NCI-H2196 (cell line): ENCODE measurements at regions not wholly inside any gene's neighbourhood (a gene's known extent, or its start where the extent isn't known, plus 50 kb on each side); places are given as distances from the start of the nearest gene placed in this dataset.
"Not testable (repeated sequence)": the region's sequence is repeated elsewhere in the genome, so short reads cannot be mapped to it uniquely, and the experiment has no call there.

Experiments used
- DNase-seq: peaks from one replicate; lab custom pipeline; 2025; ENCODE audit not compliant: unreplicated experiment; lab: John Stamatoyannopoulos, UW

DNA sequence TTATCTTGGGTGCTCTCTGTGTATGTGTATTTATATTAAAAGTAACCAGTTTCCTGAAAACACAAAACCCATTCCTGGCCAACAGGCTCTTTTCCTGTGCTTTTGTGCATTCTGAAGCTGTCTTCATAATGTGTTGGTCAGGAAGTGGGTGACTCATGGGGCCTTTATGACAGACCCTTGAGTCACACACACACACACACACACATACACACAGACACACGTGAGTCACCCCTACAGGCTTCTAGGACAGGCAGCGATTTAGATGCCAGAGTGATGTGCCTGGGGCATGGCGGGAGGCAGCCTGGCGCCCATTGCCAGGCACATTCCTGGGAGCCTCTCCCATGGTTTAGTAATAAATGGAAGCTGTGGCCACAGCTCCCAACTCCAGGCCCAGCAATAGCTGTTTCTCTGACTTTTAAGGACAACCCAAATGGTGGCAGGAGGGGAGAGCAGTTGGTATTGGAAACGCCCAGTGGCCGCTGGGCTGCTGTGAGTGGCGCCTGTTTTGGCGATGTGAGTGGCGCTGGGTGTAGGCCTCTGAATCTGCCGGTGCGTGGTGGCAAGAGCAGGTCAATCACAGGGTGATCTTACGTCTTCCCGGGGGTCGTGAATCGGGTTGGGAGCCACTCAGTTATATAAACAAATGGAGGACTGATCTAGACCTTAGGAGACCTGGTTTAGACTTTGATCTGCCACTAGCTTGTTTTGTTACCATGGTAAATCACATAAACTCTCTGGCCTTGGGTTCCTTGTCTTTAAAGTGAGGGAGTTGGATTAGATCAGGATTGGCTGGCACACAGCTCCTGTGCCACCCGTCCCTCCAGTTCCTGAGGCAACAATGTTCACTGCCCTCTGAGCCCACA is 150.7 kb upstream of the DLX2 start:
- peak; percentile 14 for DNase-seq

DNA sequence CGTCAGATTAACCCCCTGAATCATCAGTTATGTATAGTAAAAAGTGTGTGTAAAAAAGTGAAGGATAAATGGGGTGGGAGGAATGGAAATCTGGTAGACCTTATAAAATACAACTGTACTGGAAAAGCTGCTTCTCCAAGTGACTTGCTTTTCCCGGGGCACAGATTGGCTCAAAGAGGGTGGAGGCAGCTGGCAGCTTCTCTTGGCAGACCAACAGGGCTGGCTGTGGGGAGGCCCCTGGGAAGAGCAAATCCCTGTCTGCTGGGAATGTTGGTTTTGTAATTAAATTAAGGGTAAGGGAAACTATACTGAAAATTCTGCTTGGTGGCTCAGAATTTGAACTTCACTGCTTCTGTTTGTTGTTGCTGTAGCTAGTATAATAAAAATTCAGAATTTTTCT is 154.2 kb upstream of the DLX2 start:
- no peak for DNase-seq

DNA sequence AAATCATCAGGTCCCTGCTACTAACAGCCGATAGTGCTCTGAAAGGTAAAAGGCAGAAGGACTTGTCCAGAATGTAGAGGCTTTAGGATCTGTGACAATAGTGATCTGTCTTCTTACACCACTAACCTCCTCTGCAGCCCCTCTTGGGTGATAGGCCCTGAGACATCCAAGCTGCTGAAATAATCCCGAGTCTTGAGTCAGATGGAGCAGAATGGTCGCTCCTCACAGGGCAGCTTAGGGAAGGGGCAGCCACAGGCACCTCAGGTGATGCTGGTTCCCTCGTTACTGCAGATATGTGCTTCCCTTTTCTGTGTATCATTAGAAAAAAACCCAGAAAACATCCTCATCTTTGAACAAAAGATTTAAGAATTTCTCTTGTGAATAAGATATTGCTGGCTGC is 157.1 kb upstream of the DLX2 start:
- DNase-seq = no peak

DNA sequence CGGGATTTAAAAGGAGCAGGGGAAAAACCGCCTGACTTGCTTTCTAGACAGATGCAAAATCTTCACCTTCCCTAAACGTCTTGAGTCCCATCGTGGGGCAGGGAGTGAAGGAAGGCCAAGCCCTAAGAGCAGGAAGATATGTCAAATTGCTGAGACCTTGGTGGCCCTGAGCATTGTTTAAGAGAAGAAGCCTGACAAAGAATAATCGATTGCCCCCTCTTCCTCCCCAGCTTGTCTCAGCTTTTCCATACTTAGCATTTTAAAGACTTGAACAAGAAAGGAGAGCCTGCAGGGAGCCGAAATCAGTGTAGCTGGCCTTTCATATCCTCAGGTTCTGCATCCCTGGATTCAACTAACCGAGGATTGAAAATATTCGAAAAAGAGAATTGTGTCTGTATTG is 157.6 kb upstream of the DLX2 start:
- no peak for DNase-seq

DNA sequence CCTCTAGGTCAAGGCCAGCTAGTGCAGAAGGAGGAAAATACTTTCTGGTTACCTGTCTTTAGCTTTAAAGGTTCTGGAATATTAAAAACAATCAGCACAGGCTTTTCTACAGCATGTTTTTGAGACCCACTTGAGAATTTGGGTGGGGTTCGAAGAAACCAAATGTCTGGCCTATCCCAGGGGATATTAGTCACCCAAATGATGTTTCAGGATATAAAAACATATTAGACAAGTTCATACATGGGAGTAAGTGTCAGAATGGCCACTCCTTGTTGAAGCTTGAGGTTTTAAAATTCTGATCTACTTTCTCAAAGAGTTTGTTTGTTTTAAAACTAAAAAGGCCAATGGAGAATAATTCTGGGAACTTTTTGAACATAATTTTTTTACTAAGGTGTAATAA is 158.6 kb upstream of the DLX2 start:
- DNase-seq = no peak

DNA sequence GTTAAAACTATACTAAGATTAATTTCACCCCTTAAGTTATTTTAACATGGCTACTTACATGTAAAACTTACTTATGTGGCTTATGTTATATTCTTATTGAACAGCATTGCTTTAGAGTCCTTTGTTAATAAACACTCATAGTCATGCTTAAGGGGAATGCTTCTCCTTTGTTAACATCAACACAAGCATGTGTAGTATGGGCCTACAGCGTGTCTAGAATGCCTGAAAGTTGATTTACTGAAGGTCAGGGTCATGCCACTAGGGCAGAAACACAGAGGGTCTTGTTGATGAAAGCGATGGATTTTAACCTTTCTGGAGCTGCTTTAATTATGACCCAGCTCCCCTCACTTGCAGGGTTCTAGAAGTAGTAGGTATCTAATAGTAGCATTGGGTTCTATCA is 159.8 kb upstream of the DLX2 start:
- DNase-seq = no peak

DNA sequence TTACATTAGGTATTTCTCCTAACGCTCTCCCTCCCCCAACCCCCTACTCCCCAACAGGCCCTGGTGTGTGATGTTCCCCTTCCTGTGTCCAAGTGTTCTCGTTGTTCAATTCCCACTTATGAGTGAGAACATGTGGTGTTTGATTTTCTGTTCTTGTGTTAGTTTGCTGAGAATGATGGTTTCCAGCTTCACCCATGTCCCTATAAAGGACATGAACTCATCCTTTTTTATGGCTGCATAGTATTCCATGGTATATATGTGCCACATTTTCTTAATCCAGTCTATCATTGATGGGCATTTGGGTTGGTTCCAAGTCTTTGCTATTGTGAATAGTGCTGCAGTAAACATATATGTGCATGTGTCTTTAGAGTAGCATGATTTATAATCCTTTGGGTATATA is 162.1 kb upstream of the DLX2 start:
- DNase-seq = not testable (repeated sequence)

DNA sequence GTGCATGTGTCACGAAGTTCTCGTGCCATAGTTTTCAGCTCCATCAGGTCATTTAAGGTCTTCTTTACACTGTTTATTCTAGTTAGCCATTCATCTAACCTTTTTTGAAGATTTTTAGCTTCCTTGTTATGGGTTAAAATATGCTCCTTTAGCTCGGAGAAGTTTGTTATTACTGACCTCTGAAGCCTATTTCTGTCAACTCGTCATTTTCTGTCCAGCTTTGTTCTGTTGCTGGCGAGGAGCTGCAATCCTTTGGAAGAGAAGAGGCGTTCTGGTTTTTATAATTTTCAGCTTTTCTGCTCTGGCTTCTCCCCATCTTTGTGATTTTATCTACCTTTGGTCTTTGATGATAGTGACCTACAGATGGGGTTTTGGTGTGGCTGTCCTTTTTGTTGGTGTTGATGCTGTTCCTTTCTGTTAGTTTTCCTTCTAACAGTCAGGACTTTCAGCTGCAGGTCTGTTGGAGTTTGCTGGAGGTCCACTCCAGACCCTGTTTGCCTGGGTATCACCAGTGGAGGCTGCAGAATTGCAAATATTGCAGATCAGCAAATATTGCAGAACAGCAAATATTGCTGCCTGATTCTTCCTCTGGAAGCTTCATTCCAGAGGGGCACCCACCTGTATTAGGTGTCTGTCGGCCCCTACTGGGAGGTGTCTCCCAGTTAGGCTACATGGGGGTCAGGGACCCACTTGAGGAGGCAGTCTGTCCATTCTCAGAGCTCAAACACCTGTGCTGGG is 157.7 kb upstream of the ITGA6 start:
- DNase-seq = not testable (repeated sequence)

DNA sequence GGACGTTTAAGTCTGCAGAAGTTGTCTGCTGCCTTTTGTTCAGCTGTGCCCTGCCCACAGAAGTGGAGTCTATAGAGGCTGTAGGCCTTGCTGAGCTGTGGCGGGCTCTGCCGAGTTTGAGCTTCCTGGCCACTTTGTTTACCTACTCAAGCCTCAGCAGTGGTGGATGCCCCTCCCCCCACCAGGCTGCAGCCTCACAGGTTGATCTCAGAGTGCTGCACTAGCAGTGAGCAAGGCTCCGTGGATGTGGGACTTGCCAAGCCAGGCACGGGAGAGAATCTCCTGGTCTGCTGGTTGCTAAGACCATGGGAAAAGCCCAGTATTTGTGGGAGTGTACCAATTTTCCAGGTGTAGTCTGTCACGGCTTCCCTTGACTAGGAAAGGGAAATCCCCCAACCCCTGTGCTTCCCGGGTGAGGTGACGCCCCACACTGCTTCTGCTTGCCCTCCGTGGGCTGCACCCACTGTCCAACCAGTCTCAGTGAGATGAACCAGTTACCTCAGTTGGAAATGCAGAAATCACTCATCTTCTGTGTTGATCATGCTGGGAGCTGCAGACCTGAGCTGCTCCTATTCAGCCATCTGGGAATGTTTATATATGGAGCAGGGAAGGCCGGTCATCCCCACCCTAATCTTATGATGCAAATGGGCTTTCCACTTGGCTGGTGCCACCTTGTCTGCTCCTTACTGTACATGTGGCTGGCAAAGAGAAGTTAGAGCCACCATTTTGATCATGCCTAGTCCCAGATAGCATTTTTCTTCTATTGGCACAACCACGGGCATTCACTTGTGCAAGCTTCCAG is 156.9 kb upstream of the ITGA6 start:
- DNase-seq = no peak

DNA sequence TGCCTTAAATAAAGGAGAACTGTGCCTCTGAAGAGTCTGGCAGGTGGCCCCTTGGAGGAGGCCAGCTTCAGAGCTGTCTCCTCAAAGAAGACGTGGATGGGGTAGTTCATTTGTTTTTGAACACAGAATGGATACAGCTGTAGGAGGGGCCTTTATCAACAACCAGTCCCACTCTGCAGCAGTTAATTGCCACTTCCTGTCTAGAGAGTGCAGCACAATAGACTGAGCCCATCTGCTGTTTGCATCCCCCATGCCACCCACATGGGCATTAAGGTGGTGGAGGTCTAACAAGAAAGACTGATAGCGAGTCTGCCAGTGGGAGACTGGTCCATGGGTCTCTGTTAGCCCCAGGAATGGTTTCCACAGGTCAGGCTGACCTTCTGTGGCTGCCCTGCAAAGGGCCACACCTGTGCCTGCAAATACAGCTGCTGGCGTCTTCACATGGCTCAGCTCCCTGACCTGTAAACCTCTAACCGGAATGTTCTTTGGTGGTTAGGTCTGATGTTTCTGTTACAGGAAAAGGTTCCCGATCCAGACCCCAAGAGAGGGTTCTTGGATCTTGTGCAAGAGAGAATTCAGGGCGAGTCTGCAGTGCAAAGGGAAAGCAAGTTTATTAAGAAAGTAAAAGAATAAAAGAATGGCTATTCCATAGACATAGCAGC is 153.3 kb upstream of the ITGA6 start:
- no peak for DNase-seq

DNA sequence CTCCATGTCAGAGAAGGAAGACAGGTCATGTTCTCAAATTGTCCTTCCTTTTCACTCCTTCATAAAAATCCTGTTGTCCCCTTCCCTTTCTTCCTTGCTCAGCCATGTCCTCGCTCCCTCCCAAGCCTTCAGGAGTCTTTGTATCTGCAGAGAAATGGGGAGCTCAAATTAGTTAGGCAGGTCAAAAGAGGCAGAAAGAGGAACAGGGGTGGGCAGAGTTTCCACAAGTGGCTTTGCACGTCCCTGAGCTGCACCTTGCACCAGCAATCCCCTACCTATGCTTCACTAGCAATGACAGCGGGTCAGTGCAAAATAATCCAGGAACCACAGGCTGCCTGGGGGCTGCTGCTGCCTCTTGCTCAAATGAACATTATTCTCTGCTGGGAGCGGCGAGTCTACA is 152.1 kb upstream of the ITGA6 start:
- no peak for DNase-seq

DNA sequence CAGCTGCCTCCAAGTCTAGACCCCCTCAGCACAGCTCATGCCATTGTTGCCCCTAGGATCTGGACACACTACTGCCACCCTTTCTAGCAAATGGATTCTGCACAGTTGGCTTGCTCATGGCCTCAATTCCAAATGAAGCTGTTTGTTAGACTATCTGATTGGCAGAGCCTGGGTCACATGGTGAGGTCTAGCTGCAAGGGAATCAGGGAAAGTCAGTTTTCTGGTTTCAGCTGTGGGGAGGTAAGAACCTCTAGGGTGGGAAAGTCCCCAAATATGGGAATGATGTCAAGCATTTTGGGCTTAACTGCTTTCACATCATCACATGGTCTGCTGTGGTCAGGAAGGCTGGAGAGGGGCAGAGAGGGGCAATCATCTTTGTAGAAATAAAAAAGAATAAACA is 150.4 kb upstream of the ITGA6 start:
- DNase-seq = no peak

DNA sequence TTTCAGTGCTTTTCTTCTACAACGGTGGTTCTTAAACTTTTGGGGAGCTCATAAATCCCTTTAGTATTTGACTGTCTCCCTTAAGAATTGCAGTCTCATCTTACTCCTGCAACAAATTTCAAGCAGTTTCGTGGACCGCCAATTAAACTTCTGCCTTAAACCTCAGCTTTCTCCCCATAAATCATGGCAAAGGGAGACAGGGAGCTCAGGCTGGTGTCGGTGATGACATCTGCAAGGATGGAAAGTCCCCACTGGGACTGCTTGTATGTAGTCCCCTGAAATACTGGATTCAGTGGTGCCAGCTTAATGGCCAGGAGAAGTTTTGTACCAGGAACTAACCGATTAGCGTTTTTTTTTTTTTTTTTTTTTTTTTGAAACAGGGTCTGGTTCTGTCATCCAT is 148.7 kb upstream of the ITGA6 start:
- no peak for DNase-seq

DNA sequence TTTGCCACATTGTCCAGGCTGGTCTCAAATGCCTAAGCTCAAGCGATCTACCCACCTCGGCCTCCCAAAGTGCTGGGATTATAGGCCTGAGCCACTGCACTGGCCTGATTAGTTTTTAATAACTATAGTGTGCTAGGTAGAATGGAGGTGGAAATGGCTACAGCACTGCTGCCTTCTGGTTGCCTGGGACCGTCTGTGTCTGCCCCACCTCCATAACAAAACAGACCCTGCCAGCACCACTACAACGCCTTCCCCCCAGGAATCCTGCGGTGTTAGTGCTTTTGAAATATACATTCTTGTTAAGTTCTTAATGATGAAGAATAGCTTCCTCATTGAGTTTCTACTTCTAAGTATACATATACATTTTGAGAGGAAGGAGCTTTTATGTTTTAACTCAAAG is 148.2 kb upstream of the ITGA6 start:
- DNase-seq = no peak

DNA sequence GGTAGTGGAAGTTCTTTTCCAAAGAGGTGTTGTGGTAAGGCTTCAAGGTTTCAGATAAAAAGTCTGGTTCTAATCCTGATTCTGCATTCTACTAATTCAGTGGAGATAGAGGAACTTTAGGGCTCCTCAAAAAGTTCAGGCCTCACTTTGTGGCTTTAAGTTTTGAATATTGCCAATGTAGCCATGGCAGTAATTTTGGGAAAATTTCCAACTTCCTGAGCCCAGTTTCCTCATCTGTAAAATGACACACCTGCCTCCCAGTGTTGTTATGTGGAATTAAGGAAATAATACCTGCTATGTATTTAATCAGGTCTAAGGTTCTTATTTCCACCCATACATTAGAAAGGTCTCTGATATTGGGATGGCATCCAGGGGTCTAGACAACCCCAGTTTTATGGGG is 147.6 kb upstream of the ITGA6 start:
- DNase-seq = no peak

DNA sequence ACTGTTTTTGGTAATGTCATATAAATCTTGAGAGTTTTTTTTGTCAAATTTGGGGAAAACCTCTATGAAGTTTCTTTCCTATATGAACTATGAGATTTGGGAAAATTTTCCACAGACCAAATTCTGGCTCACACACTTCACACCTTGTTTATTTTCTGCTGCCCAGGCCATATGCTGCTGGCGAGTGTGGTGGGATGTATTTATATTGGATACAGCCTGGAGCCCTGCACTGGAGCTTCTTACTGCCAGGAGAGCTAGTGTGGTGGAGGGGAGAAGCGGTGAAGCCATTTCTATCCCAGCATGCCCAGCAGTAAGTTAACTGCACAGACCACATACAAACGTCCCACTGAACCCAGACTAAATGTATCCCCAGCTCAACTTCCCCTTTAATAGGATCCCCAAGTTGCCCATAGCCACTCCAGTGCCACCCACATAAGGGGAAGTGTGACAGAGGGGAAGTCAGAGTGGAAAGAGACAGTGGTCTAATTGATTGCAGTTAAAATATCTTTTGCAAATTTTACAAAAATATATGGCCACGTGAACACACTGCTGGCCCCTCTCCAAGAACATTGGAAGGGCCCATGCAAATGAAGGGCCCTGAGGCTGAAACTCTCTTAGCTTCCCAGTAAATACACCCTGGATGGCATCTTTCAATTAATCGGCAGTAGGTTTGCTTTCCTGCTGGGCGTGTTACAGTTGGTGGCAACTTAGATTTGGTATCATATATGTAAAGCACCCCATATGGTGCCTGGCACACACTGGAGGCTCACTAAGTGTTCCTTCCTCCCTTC is 146.6 kb upstream of the ITGA6 start:
- no peak for DNase-seq

DNA sequence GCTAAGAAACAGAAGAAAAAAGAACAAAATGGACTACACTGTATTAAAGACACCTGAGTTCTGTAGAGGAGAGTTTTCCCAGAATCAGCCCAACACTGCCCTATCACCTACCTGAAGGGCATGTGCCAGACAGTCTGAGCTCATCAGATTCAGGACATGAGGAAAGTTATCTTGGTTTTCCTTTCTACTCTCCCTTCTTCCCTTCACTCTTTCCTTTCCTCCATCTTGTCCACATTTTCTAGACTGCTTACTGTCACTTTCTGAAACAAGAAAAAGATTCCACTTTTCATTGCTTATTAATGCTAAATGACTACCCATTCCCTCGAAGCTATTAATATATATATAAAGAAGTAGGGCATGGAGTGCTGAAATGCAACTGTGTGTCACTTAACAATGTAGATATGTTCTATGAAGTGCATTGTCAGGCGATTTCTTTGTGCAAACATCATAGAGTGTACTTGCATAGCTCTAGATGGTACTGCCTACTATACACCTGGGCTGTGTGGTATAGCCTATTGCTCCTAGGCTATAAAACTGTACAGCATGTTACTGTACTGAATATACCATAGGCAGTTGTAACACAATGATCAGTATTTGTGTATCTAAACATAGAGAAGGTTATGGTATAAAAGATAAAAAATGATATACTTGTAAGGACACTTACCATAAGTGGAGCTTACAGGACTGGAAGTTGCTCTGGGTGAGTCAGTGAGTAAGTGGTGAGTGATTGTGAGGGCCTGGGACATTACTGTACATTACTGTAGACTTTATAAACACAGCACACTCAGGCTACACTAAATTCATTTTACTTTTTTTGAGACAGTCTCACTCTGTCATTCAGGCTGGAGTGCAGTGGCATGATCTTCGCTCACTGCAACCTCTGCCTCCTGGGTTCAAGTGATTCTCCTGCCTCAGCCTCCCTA is 145.5 kb upstream of the ITGA6 start:
- no peak for DNase-seq

DNA sequence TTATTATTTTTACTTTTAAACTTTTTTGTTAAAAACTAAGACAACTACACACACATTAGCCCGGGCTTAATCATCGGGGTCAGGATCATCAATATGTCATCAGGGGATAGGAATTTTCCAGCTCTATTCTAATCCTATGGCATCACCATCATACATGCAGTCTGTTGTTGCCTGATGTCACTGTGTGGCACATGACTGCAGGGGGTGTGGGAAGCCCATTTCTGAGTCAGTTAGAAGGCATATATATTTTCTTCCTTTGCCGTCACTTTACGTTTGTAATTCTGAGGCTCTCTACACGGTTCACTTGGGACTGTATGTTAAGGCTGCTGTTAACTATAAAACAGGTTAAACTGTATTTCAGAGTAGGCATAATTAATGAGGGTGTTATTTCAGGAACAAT is 144.4 kb upstream of the ITGA6 start:
- DNase-seq = no peak

DNA sequence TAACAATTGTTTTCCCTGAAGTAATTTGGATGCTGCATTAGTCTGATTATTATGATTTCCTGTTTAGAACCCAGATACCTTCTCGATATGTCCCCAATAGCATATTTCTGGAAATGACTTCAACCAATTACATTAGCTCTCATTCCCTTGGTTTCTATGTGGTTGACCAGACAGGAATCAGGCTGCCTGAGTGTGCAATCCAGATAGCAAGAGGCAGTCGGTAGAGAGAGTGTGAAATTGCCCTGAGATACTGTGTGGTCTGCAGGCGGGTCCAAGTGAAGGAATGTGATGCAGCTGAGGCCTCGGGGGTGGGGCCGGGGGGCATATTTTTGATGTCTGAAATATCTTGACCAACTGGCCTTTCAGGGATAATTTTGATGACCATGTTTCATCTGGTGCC is 143.9 kb upstream of the ITGA6 start:
- no peak for DNase-seq
